Parathyroid adenoma (tissue), 2 donors: ENCODE measurements at regions not wholly inside any gene's neighbourhood (a gene's known extent, or its start where the extent isn't known, plus 50 kb on each side); places are given as distances from the start of the nearest gene placed in this dataset.

ENCODE experiments used
- H2AFZ ChIP-seq: fragments of 300-600 bp; sonication (generic); one replicate; pipeline ENCODE4 v1.7.0; 2017; ENCODE audit warnings: antibody characterized with exemption, mild to moderate bottlenecking
- H3K27ac ChIP-seq: fragments of 300-600 bp; sonication (generic); one replicate; pipeline ENCODE4 v1.7.0; 2017
- H3K27me3 ChIP-seq: fragments of 300-600 bp; sonication (generic); one replicate; pipeline ENCODE4 v1.7.0; 2017; ENCODE audit warnings: low read length; ENCODE audit not compliant: control insufficient read depth, insufficient read depth
- H3K36me3 ChIP-seq: fragments of 300-600 bp; sonication (generic); one replicate; pipeline ENCODE4 v1.7.0; 2017; ENCODE audit warnings: low read length; ENCODE audit not compliant: control insufficient read depth, insufficient read depth
- H3K4me1 ChIP-seq: fragments of 300-600 bp; sonication (generic); one replicate; pipeline ENCODE4 v1.7.0; 2017; ENCODE audit warnings: control low read depth
- H3K4me2 ChIP-seq: fragments of 300-600 bp; sonication (generic); one replicate; pipeline ENCODE4 v1.7.0; 2017; ENCODE audit warnings: low read length
- H3K4me3 ChIP-seq: fragments of 300-600 bp; sonication (generic); one replicate; pipeline ENCODE4 v1.7.0; 2017; ENCODE audit warnings: low read depth, low read length
- H3K79me2 ChIP-seq: fragments of 300-600 bp; sonication (generic); one replicate; pipeline ENCODE4 v1.7.0; 2017; ENCODE audit warnings: control low read depth
- H3K9ac ChIP-seq: fragments of 300-600 bp; sonication (generic); one replicate; pipeline ENCODE4 v1.7.0; 2017; ENCODE audit warnings: mild to moderate bottlenecking
- H3K9me3 ChIP-seq: fragments of 300-600 bp; sonication (generic); one replicate; pipeline ENCODE4 v1.7.0; 2017; ENCODE audit warnings: low read length; ENCODE audit not compliant: control insufficient read depth
- TF ChIP-seq, protein P1 (sequence below): fragments of 300-600 bp; sonication (generic); IDR thresholded peaks from one replicate; pipeline ENCODE4 v1.7.0; 2017; ENCODE audit warnings: antibody characterized with exemption, mild to moderate bottlenecking
- donor health status: primary hyperparathyroidism.

GRCh38 chr10:55460008-55460407 lies 659.0 kb upstream of the PCDH15 start:
- H3K4me1 ChIP-seq, result no peaks in the 10 kb centered on the region
- no peak overlapping the region for H3K27ac ChIP-seq
- H3K4me3 ChIP-seq, result no peak overlapping the region
- TF ChIP-seq, protein P1, sequence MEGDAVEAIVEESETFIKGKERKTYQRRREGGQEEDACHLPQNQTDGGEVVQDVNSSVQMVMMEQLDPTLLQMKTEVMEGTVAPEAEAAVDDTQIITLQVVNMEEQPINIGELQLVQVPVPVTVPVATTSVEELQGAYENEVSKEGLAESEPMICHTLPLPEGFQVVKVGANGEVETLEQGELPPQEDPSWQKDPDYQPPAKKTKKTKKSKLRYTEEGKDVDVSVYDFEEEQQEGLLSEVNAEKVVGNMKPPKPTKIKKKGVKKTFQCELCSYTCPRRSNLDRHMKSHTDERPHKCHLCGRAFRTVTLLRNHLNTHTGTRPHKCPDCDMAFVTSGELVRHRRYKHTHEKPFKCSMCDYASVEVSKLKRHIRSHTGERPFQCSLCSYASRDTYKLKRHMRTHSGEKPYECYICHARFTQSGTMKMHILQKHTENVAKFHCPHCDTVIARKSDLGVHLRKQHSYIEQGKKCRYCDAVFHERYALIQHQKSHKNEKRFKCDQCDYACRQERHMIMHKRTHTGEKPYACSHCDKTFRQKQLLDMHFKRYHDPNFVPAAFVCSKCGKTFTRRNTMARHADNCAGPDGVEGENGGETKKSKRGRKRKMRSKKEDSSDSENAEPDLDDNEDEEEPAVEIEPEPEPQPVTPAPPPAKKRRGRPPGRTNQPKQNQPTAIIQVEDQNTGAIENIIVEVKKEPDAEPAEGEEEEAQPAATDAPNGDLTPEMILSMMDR, result no peak
- no peak overlapping the region for H3K4me2 ChIP-seq
- no peak overlapping the region for H3K9ac ChIP-seq
- no peaks in the 10 kb centered on the region for H3K36me3 ChIP-seq
- no peaks in the 10 kb centered on the region for H3K27me3 ChIP-seq
- H3K79me2 ChIP-seq, result no peaks in the 10 kb centered on the region
- no peaks in the 10 kb centered on the region for H3K9me3 ChIP-seq
- H2AFZ ChIP-seq, result no peak overlapping the region

GRCh38 chr10:55449981-55450380 lies 649.0 kb upstream of the PCDH15 start:
- Histone ChIP-seq H3K79me2 (no peaks in the 10 kb centered on the region), H3K27me3 (no peaks in the 10 kb centered on the region), H3K9me3 (no peaks in the 10 kb centered on the region), H3K4me3 (no peak overlapping the region), H3K4me1 (no peaks in the 10 kb centered on the region), H3K4me2 (no peak overlapping the region), H3K27ac (no peak overlapping the region), H3K36me3 (no peaks in the 10 kb centered on the region), H2AFZ (no peak overlapping the region), H3K9ac (no peak overlapping the region)
- TF ChIP-seq, protein P1, result no peak

DNA sequence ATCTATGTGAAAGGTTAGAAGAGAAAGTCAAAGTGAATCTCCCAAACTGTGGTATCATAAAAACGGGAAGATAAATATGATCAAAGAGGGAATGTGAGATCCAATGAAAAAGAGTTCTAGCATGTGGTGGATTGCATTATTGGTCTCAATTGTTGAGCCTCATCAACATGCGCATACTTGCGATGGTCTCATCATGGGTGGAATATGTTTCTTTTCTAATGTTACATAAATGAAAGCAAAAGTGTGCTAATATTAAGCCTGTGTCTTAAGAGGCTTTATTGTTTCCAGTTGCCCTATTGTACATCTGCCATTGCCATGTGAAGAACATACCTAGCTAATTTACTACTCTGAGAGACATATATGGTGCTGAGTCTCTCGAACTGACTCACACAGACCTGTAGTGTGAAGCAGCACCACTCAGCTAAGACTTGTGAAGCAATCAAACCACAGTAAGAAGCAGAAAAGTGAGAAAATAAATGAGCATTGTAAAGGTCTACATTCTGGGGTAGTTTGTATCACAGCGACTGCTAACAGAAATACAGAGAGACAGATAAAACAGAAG lies 645.5 kb upstream of the PCDH15 start:
- Histone ChIP-seq H3K27ac (no peak overlapping the region), H3K4me2 (no peak overlapping the region), H3K36me3 (no peaks in the 10 kb centered on the region), H3K79me2 (no peaks in the 10 kb centered on the region), H3K9me3 (no peaks in the 10 kb centered on the region), H3K27me3 (no peaks in the 10 kb centered on the region), H3K9ac (no peak overlapping the region), H3K4me1 (no peaks in the 10 kb centered on the region), H2AFZ (no peak overlapping the region), H3K4me3 (no peak overlapping the region)
- TF ChIP-seq, protein P1, result no peak

GRCh38 chr10:55441777-55442176 lies 640.7 kb upstream of the PCDH15 start:
- Histone ChIP-seq H3K4me1 (no peaks in the 10 kb centered on the region), H3K9me3 (no peaks in the 10 kb centered on the region), H3K36me3 (no peaks in the 10 kb centered on the region), H3K27me3 (no peaks in the 10 kb centered on the region), H3K4me2 (no peak overlapping the region), H3K27ac (no peak overlapping the region), H3K9ac (no peak overlapping the region), H3K79me2 (no peaks in the 10 kb centered on the region), H3K4me3 (no peak overlapping the region), H2AFZ (no peak overlapping the region)
- TF ChIP-seq, protein P1, result no peak

DNA sequence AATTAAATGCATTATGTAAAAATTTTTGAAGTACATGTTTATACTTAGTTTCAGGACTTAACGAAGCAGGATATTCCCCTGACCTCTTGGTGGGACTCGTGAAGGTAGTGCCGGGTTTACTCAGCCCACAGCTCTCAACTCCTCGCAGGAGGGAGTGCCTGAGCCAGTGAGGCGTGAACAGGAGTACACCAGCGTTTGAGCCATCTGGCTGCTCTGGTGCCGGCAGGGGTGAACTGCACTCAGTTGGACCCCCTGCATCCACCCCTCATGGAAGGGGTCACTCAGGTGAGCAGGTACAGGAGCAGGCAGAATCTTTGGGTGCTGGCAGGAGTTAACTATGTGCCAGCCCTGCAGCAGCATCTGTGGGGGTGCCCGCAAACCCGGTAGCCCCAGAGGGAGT lies 625.1 kb upstream of the PCDH15 start:
- TF ChIP-seq, protein P1, result no peak
- Histone ChIP-seq H3K4me3 (no peak overlapping the region), H3K9ac (no peak overlapping the region)

More for the DNA sequence above, 625.1 kb upstream of the PCDH15 start:
- Histone ChIP-seq H3K27ac (no peak overlapping the region), H3K9me3 (no peaks in the 10 kb centered on the region), H3K36me3 (no peaks in the 10 kb centered on the region), H3K27me3 (no peaks in the 10 kb centered on the region), H3K79me2 (no peaks in the 10 kb centered on the region), H3K4me1 (no peaks in the 10 kb centered on the region), H3K4me2 (no peak overlapping the region), H2AFZ (no peak overlapping the region)
